Hepatocyte (in vitro differentiated cells): ENCODE measurements at regions not wholly inside any gene's neighbourhood (a gene's known extent, or its start where the extent isn't known, plus 50 kb on each side); places are given as distances from the start of the nearest gene placed in this dataset.

Experiments
- EZH2 ChIP-seq: fragments of 200-600 bp; sonication (generic); IDR thresholded peaks from 2 replicates; pipeline ENCODE4 v1.6.1; 2016; ENCODE audit warnings: antibody characterized with exemption, mild to moderate bottlenecking, borderline replicate concordance
- EZH2phosphoT487 ChIP-seq: fragments of 200-600 bp; sonication (generic); IDR thresholded peaks from one replicate; pipeline ENCODE4 v1.6.1; 2018; ENCODE audit warnings: antibody characterized with exemption, mild to moderate bottlenecking, low read depth, moderate library complexity; ENCODE audit not compliant: unreplicated experiment, severe bottlenecking
- TF ChIP-seq, protein P1 (sequence below): fragments of 200-600 bp; sonication (generic); IDR thresholded peaks from 2 replicates; pipeline ENCODE4 v1.5.1; 2016; ENCODE audit warnings: antibody characterized with exemption, mild to moderate bottlenecking; ENCODE audit not compliant: poor library complexity

- TF ChIP-seq, protein P1, sequence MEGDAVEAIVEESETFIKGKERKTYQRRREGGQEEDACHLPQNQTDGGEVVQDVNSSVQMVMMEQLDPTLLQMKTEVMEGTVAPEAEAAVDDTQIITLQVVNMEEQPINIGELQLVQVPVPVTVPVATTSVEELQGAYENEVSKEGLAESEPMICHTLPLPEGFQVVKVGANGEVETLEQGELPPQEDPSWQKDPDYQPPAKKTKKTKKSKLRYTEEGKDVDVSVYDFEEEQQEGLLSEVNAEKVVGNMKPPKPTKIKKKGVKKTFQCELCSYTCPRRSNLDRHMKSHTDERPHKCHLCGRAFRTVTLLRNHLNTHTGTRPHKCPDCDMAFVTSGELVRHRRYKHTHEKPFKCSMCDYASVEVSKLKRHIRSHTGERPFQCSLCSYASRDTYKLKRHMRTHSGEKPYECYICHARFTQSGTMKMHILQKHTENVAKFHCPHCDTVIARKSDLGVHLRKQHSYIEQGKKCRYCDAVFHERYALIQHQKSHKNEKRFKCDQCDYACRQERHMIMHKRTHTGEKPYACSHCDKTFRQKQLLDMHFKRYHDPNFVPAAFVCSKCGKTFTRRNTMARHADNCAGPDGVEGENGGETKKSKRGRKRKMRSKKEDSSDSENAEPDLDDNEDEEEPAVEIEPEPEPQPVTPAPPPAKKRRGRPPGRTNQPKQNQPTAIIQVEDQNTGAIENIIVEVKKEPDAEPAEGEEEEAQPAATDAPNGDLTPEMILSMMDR, result no peak
- TF ChIP-seq EZH2phosphoT487, result no peak
- no peak for TF ChIP-seq EZH2
Measured at GRCh38 chrX:44071070-44071645, 98.0 kb upstream of the NDP start.
